Neural progenitor cell (in vitro differentiated cells): ENCODE measurements at regions not wholly inside any gene's neighbourhood (a gene's known extent, or its start where the extent isn't known, plus 50 kb on each side); places are given as distances from the start of the nearest gene placed in this dataset.

Source experiments
- CTCF ChIP-seq: fragments of 200-600 bp; sonication (generic); IDR thresholded peaks from 2 replicates; pipeline ENCODE4 v1.5.1; 2017; ENCODE audit warnings: antibody characterized with exemption, mild to moderate bottlenecking
- EZH2 ChIP-seq: fragments of 200-600 bp; sonication (generic); IDR thresholded peaks from 2 replicates; pipeline ENCODE4 v1.6.1; 2017; ENCODE audit warnings: antibody characterized with exemption, mild to moderate bottlenecking, moderate library complexity

GRCh38 chr7:145665499-145666258 lies 450.9 kb upstream of the CNTNAP2 start:
- TF ChIP-seq CTCF (no peak), EZH2 (no peak)
